DMS53 treated with DMSO at 0.1 percent for 48 hours (cell line): ENCODE measurements at regions not wholly inside any gene's neighbourhood (a gene's known extent, or its start where the extent isn't known, plus 50 kb on each side); places are given as distances from the start of the nearest gene placed in this dataset.
A peak's percentile ranks its signal among the peaks of the same experiment; 100 is the strongest.

Source experiments
- DNase-seq: peaks from one replicate; lab custom pipeline; 2025; ENCODE audit not compliant: unreplicated experiment; lab: John Stamatoyannopoulos, UW

GRCh38 chr13:87078947-87079795, 592.0 kb upstream of the SLITRK5 start:
- no peak for DNase-seq

- no peak for DNase-seq
These were observed 590.9 kb upstream of the SLITRK5 start for GRCh38 chr13:87080100-87080779.

DNA sequence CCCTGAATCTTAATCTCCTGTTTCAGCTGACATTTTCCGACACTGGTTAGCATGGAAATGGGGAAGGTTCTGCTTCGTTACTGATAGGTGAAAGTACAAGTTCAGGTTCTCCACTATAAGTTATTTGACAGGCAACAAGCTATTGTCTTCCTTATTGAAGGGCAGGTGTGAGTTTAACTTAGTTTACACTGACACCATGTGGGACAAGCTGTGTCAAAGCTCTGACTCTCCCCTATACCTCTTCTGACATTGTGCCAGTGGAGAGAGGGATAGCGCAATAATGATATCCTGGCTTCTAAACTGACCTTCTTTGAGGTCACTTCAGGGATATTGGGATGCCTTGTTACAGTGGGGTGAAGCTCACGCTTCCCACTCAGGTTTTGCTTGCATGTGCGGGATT, 587.0 kb upstream of the SLITRK5 start:
- DNase-seq, result peak; percentile 4

GRCh38 chr13:87087741-87088140, 583.4 kb upstream of the SLITRK5 start:
- no peak for DNase-seq

DNA sequence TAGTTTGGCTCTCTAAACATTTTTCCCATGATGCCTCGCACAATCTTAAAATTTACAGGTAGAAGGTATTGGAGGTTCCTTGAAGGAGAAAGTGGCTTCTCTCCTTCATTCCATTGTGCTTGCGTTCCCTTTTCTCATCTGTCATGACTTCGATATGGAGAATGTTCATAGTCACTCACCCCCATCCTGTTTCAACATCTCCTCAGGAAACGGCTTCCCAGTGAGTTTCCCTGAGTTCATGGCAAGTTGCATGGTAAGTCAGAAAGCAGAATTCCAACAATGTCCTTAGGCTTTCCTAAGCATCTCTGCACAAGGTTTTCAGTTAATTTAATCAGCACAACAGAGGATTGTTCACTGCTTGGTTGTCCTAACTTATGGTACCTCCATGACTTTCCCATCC, 581.8 kb upstream of the SLITRK5 start:
- no peak for DNase-seq

DNA sequence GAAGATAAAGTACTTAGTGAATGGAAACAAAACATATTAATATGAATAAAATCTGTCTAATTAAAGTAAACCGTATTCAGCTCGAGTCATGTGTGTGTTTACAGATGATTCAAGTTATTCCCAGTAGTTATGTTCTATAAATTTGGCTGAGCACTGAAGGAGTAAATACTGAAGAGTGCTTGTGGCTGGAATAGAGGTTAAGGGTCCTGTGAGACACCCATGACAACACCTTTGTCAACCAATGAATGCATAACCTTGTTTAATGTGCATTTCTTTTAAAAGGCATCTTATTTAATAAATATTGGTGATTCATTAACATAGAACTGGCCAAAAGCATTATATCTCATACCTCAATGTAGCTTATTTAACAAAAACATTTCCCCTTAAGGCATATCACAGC, 577.8 kb upstream of the SLITRK5 start:
- DNase-seq, result no peak

DNA sequence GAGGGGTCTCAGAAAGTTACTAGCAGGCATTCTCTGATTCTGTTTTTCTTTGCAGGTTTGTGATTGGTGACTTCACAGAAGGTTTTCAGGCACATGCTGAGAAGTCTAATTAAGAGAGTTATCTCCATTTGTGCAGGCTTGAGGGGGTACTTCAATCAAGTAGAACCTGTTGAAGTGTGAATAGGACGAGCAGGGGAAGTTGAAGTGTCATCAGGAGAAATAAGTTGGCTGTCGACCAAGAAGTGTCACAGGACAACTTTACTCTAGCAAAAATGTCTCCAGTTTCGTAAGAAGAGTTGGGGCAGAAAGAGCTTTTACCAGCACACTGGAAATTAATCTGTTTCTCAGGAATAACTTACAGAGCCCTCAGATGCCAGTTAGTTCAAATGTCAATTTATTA, 576.5 kb upstream of the SLITRK5 start:
- DNase-seq, result no peak

DNA sequence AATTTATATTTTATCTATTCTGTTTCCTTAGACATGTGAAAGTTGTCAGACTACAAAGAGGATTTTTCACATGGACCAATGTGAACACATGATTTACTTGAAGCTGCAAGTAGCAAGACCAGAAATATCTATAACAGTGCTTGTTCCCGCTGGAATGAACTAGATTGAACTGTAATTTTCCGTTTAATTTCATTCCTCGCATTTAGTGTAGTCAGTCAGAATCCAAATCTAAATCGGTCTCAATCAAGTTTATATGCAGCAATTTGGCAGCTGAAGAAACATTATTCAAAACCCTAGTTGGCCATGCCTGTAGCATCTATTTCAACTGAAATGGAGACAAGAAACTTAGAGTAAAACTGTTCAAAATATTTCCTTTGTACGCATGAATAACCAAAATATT, 570.7 kb upstream of the SLITRK5 start:
- no peak for DNase-seq

DNA sequence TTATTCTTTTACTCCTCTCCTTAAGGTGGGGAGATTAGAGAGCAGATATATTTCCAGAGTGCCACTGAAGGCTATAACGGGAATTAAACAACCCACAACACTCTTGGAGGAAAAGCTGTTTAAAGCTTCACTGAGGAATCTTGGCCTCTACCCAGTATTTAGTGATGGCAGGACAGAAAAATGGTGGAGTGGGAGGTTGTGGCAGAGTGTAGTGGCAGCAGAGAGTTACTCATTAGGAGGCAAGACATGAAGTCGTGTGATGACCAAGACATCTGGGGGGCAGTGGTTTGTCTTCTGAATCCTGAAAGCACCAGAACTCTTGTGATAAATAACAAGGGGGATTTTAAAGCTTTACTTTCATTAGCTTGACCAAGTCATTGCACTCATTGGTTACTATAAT, 563.5 kb upstream of the SLITRK5 start:
- DNase-seq, result no peak

DNA sequence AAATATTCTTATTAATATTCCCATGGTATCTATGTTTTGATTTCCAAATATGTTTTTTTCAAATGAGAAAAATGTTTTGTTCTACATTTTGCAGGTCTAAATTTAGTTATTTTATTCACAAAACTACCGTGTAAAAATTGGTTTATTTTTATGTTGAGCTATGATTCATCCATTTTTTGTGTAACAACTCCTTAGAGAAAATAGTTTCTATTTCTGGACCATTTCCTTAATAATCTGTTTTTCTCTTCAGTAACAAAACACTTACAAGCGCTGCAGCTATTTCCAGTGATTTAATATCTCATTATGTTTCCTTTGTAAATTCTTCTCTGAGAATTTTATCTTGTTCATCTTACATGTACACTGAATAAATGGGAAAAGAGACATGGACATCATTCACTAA, 550.7 kb upstream of the SLITRK5 start:
- no peak for DNase-seq

DNA sequence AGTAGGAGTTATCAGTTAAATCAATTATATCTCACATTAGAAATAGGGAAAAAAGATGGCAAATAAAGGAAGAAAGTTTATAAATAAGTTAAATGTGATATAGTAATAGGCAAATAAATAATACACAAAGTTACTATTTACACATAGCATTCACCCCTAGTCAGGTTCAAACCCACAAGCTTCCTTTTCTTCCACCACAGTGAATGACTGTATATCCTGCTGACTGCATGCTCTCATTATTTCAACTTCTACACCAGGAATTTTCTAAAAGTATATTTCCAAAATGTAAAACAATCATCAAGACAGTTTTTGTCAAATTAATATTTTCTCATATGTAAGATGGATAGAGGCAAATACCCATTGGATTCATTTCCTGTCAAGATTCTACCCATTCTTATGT, 548.6 kb upstream of the SLITRK5 start:
- DNase-seq, result no peak

- peak; percentile 8 for DNase-seq
These were observed 547.0 kb upstream of the SLITRK5 start for GRCh38 chr13:87123987-87124784.

GRCh38 chr13:87124785-87125074, 546.4 kb upstream of the SLITRK5 start:
- no peak for DNase-seq

- no peak for DNase-seq
These were observed 543.1 kb upstream of the SLITRK5 start for GRCh38 chr13:87128036-87128435.

GRCh38 chr13:87128491-87128890, 542.7 kb upstream of the SLITRK5 start:
- no peak for DNase-seq

- peak; percentile 27 for DNase-seq
These were observed 541.4 kb upstream of the SLITRK5 start for GRCh38 chr13:87129602-87130300.

GRCh38 chr13:87130423-87130822, 540.7 kb upstream of the SLITRK5 start:
- DNase-seq, result no peak

DNA sequence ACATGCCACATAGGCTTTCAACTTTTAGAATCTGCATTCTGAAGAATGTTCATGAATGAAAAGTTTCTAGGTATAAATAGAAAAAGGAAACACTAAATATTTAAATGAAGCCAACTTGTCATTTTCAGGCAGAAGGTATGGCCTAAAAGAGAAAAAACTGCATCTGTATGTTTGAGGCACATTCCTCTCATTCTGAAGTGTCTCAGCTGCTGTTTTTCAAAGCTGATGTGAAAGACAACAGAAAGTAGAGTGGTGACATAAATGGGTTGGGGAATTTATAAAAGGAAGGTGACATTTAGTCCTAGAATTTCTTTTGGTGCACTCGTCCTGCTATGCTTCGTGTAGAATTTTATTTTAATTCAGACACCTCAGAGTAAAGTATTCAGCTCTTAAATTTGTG, 539.6 kb upstream of the SLITRK5 start:
- DNase-seq, result no peak

DNA sequence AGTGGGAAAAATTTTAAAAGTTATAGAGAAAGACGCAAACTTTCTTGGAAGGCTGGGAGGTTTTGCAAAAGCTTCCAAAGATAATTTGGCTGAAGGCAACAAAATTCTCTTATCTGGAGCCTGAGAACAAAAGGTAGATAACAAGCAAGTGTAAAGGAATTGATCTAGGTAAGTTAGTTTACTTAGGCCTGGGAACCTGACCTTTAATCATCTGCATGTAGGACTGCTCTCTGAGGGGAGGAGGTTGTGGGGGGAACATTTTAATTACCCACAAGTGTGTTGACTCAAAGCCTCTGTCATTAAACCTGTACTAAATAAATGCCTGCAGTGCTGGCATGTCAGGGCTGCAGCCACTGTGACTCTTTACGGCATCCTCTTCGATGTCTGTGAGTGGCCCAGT, 532.3 kb upstream of the SLITRK5 start:
- DNase-seq, result no peak

DNA sequence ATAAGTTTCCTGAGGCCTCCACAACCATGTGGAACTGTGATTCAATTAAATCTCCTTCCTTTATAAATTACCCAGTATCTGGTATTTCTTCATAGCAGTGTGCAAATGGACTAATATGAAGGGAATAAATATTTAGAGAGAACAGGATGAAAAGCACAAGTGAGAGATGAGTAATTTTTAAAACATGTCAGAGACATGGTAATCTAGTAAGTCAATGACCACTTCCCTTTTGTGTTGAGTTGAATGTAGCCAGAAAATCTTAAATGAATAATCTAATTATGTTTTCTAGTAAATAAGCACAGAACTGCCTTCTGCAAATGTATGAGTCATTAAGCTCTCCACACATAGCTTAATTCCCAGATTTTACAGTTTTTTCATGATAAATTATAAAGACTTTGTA, 524.1 kb upstream of the SLITRK5 start:
- no peak for DNase-seq

DNA sequence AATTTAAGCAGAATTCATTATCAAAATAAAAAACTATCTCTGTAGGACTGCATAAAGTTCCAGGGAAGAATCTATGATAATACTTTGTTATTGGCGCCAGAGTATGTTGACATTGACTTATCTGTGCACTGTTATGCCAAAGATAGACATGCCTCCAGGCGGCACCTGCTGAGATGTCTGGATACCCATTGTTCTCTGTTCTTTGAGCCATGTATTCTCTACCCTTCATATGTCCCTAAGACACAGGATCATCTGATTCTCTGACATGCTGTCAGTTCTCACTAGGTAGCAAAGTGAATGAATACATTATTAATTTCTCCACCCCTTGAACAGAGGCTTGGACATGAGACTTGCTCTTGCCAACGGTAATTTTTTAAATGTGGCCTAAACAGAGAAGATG, 517.8 kb upstream of the SLITRK5 start:
- no peak for DNase-seq
